DOHH2 (cell line): ENCODE measurements at regions not wholly inside any gene's neighbourhood (a gene's known extent, or its start where the extent isn't known, plus 50 kb on each side); places are given as distances from the start of the nearest gene placed in this dataset.

Experiments
- H3F3A ChIP-seq: fragments of 200-600 bp; sonication (generic), shearing (Covaris generic); 2 replicates; pipeline ENCODE4 v1.6.0; 2016; ENCODE audit warnings: antibody characterized with exemption, mild to moderate bottlenecking; ENCODE audit not compliant: control insufficient read depth, insufficient read depth
- H3K27ac ChIP-seq: fragments of 200-600 bp; sonication (generic); 2 replicates; pipeline ENCODE4 v1.5.1; 2014; ENCODE audit warnings: low read depth, mild to moderate bottlenecking, low read length, moderate library complexity
- H3K27me3 ChIP-seq: fragments of 200-600 bp; sonication (generic); 2 replicates; pipeline ENCODE4 v1.6.1; 2014; ENCODE audit warnings: mild to moderate bottlenecking, low read length, mixed read lengths; ENCODE audit not compliant: control insufficient read depth
- H3K36me3 ChIP-seq: fragments of 200-600 bp; sonication (generic); 2 replicates; pipeline ENCODE4 v1.6.1; 2014; ENCODE audit warnings: mild to moderate bottlenecking, low read length, moderate library complexity, mixed read lengths; ENCODE audit not compliant: control insufficient read depth
- H3K4me1 ChIP-seq: fragments of 200-600 bp; sonication (generic); 2 replicates; pipeline ENCODE4 v1.6.1; 2014; ENCODE audit warnings: mild to moderate bottlenecking, low read length, mixed read lengths; ENCODE audit not compliant: control insufficient read depth
- H3K4me2 ChIP-seq: fragments of 200-600 bp; sonication (generic); 2 replicates; pipeline ENCODE4 v1.6.0; 2014; ENCODE audit warnings: mild to moderate bottlenecking, low read length, moderate library complexity
- H3K4me3 ChIP-seq: fragments of 200-600 bp; sonication (generic); 2 replicates; pipeline ENCODE4 v1.5.1; 2014; ENCODE audit warnings: mild to moderate bottlenecking, low read length, mixed read lengths
- H3K79me2 ChIP-seq: fragments of 200-600 bp; sonication (generic); 2 replicates; pipeline ENCODE4 v1.6.1; 2014; ENCODE audit warnings: mild to moderate bottlenecking, low read length, mixed read lengths; ENCODE audit not compliant: control insufficient read depth
- H3K9me2 ChIP-seq: fragments of 200-600 bp; sonication (generic); replicated peaks from 2 replicates; pipeline ENCODE4 v1.6.1; 2014; ENCODE audit warnings: mild to moderate bottlenecking, low read length, mixed read lengths; ENCODE audit not compliant: control insufficient read depth
- H3K9me3 ChIP-seq: fragments of 200-600 bp; sonication (generic); 2 replicates; pipeline ENCODE4 v1.6.1; 2014; ENCODE audit warnings: antibody characterized with exemption, low read length, mixed read lengths; ENCODE audit not compliant: control insufficient read depth, insufficient read depth
- H4K20me1 ChIP-seq: fragments of 200-600 bp; sonication (generic); 2 replicates; pipeline ENCODE4 v1.6.0; 2014; ENCODE audit warnings: low read depth, mild to moderate bottlenecking, antibody characterized with exemption, low read length, moderate library complexity; ENCODE audit not compliant: control insufficient read depth, insufficient read depth
- CTCF ChIP-seq: fragments of 200-600 bp; sonication (generic); IDR thresholded peaks from one replicate; pipeline ENCODE4 v1.5.1; 2014; ENCODE audit warnings: antibody characterized with exemption, mild to moderate bottlenecking, low read depth, low read length; ENCODE audit not compliant: poor library complexity, severe bottlenecking
- EZH2phosphoT487 ChIP-seq: fragments of 200-600 bp; sonication (generic); IDR thresholded peaks from 2 replicates; pipeline ENCODE4 v1.6.1; 2017; ENCODE audit warnings: borderline replicate concordance, mild to moderate bottlenecking, antibody characterized with exemption, low read length, moderate library complexity, mixed read lengths

GRCh38 chr10:116798859-116799258 lies 50.4 kb upstream of the ENO4 start:
- Histone ChIP-seq H3K4me3 (no peak overlapping the region), H3K4me1 (no peaks in the 10 kb centered on the region), H3F3A (no peaks in the 10 kb centered on the region), H3K27ac (no peak overlapping the region), H3K27me3 (no peaks in the 10 kb centered on the region), H3K79me2 (no peaks in the 10 kb centered on the region), H3K9me2 (no peaks in the 10 kb centered on the region), H3K9me3 (no peaks in the 10 kb centered on the region), H4K20me1 (no peaks in the 10 kb centered on the region), H3K36me3 (no peaks in the 10 kb centered on the region), H3K4me2 (no peak overlapping the region)
- no peak for TF ChIP-seq CTCF
- no peak for TF ChIP-seq EZH2phosphoT487
